Gastrocnemius medialis (tissue), 4 donors: ENCODE measurements at regions not wholly inside any gene's neighbourhood (a gene's known extent, or its start where the extent isn't known, plus 50 kb on each side); places are given as distances from the start of the nearest gene placed in this dataset.

Experiments used
- ATAC-seq, 2 donors: fragments of 150-250 bp; one replicate each; pipeline ENCODE4 v1.9.1; 2016
- DNase-seq, 2 donors: peaks; one replicate each; pipeline ENCODE4 v3.0.0-alpha.2; 2019
- H3K27ac ChIP-seq, 4 donors: fragments of 200-600 bp; sonication (generic); 1 replicate in 1 of 4; 2 replicates in 3 of 4; pipeline ENCODE4 v1.5.1; 2016 to 2018; ENCODE audit warnings: mild to moderate bottlenecking in 2 of 4, moderate library complexity in 1 of 4
- H3K27me3 ChIP-seq, 3 donors: fragments of 200-600 bp; sonication (generic) in 2 of 3; 1 replicate in 1 of 3; 2 replicates in 2 of 3; pipeline versions ENCODE4 v1.5.1 to v1.6.0; 2016 to 2019; ENCODE audit warnings: mild to moderate bottlenecking in 1 of 3, moderate library complexity in 1 of 3
- H3K36me3 ChIP-seq, 2 donors: fragments of 200-600 bp; sonication (generic) in 1 of 2; one replicate each; pipeline ENCODE4 v1.5.1; 2017 to 2018
- H3K4me1 ChIP-seq, 2 donors: fragments of 200-600 bp; sonication (generic) in 1 of 2; one replicate each; pipeline ENCODE4 v1.5.1; 2016 to 2017; ENCODE audit warnings: mild to moderate bottlenecking in 2 of 2
- H3K4me3 ChIP-seq, 4 donors: fragments of 200-600 bp; sonication (generic) in 3 of 4; 1 replicate in 1 of 4; 2 replicates in 3 of 4; pipeline ENCODE4 v1.5.1; 2016 to 2019; ENCODE audit warnings: mild to moderate bottlenecking in 2 of 4
- H3K9me3 ChIP-seq, 3 donors: fragments of 200-600 bp; sonication (generic) in 2 of 3; 1 replicate in 1 of 3; 2 replicates in 2 of 3; pipeline ENCODE4 v1.5.1; 2016 to 2019
- CTCF ChIP-seq, 5 experiments: fragments of 450-650 bp in 3 of 5; fragments of 200-600 bp in 2 of 5; sonication (generic) in 2 of 5; IDR thresholded peaks in 4 of 5; conservative IDR thresholded peaks in 1 of 5; 1 replicate in 4 of 5; 2 replicates in 1 of 5; pipeline ENCODE4 v1.5.1; 2016 to 2019; ENCODE audit warnings: antibody characterized with exemption in 5 of 5, mild to moderate bottlenecking in 3 of 5, moderate library complexity in 3 of 5
- POLR2A ChIP-seq, 2 donors: fragments of 450-650 bp; IDR thresholded peaks; one replicate each; pipeline ENCODE4 v1.6.1; 2017; ENCODE audit warnings: antibody characterized with exemption in 2 of 2, mild to moderate bottlenecking in 2 of 2, moderate library complexity in 2 of 2
- in situ Hi-C, 4 donors: fragments of 200-750 bp; cut with MboI; loops; one replicate each; pipeline versions ENCODE4 v1.15.0 to v1.8.0; 2017; ENCODE audit warnings: low sequenced_read_pairs in 4 of 4
- intact Hi-C: fragments of 100-400 bp; cut with DNase I; formaldehyde crosslinking; loops from one replicate; pipeline ENCODE4 v1.15.1; 2023; ENCODE audit warnings: low total_unique reads

DNA sequence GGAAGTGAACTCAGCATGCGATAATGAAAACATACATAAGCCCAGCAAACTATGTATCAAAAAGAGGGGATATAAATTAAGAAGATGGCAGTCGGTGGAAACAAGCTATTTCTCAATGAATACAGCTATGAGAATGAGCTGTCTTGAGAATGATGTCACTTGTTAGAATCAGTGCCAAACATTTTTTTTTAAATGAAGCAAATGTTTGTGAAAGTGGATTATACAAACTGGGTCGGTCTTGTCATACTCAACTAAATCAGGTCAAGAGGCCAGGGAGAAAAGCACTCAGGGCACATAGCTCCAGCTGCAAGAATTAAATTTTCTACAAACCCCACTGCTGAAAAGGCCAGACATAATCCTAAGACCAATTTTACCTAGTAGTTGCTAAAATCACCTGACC lies 1048.4 kb downstream of the SLITRK1 start:
- ATAC-seq (no peak), DNase-seq (no peak)
- in situ Hi-C loops (no loop called here), intact Hi-C loops (no loop called here)
- H3K36me3 ChIP-seq, result no peaks in the 10 kb centered on the region
- H3K4me1 ChIP-seq, result no peaks in the 10 kb centered on the region
- H3K9me3 ChIP-seq, result no peaks in the 10 kb centered on the region
- TF ChIP-seq CTCF (IDR thresholded peaks at IDR 0.05 in 4 of 5, conservative IDR thresholded peaks at IDR 0.05 in 1 of 5) (no peak), POLR2A (IDR thresholded peaks at IDR 0.05) (no peak)
- H3K27me3 ChIP-seq, result no peaks in the 10 kb centered on the region
- no peak overlapping the region for H3K4me3 ChIP-seq
- no peak overlapping the region for H3K27ac ChIP-seq

- intact Hi-C loops, result no loop called here
- TF ChIP-seq POLR2A (IDR thresholded peaks at IDR 0.05) (no peak), CTCF (IDR thresholded peaks at IDR 0.05 in 4 of 5, conservative IDR thresholded peaks at IDR 0.05 in 1 of 5) (no peak)
- in situ Hi-C loops, result no loop called here
- no peak for ATAC-seq
- no peak overlapping the region for H3K4me3 ChIP-seq
- H3K9me3 ChIP-seq, result no peaks in the 10 kb centered on the region
- H3K27ac ChIP-seq, result no peak overlapping the region
- no peaks in the 10 kb centered on the region for H3K27me3 ChIP-seq
- no peaks in the 10 kb centered on the region for H3K4me1 ChIP-seq
- H3K36me3 ChIP-seq, result no peaks in the 10 kb centered on the region
- DNase-seq, result no peak
Observed at GRCh38 chr13:82829040-82829439, 1053.2 kb downstream of the SLITRK1 start.

GRCh38 chr13:82827724-82828123 lies 1054.5 kb downstream of the SLITRK1 start:
- in situ Hi-C loops (no loop called here), intact Hi-C loops (no loop called here)
- TF ChIP-seq POLR2A (IDR thresholded peaks at IDR 0.05), result no peak
- TF ChIP-seq CTCF (IDR thresholded peaks at IDR 0.05 in 4 of 5, conservative IDR thresholded peaks at IDR 0.05 in 1 of 5), result no peak
- ATAC-seq, result no peak
- H3K36me3 ChIP-seq, result no peaks in the 10 kb centered on the region
- no peak for DNase-seq
- no peaks in the 10 kb centered on the region for H3K9me3 ChIP-seq
- H3K4me3 ChIP-seq, result no peak overlapping the region
- no peak overlapping the region for H3K27ac ChIP-seq
- no peaks in the 10 kb centered on the region for H3K27me3 ChIP-seq
- H3K4me1 ChIP-seq, result no peaks in the 10 kb centered on the region

DNA sequence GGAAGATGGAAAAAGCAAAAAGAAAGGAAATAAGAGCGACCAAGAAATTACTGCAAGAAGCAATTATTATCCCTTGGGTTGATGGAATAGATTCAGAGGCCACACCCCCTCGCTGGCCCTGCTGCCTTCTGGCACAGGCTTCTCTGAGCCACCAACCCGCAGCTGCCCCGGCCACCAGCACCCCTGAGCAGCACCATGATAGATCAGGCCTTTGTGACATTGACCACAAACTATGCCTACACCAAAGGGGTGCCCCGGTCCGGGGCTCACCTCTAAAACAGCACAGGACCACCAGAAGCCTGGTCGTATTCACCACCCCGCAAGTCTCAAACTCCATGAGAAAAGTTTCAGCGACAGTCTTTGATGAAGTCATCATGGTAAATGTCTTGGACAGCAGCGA lies 1059.3 kb downstream of the SLITRK1 start:
- intact Hi-C loops, result no loop called here
- no peaks in the 10 kb centered on the region for H3K27me3 ChIP-seq
- H3K9me3 ChIP-seq, result no peaks in the 10 kb centered on the region
- DNase-seq (no peak), ATAC-seq (no peak)
- no peaks in the 10 kb centered on the region for H3K36me3 ChIP-seq
- no peak overlapping the region for H3K4me3 ChIP-seq
- H3K4me1 ChIP-seq, result no peaks in the 10 kb centered on the region
- in situ Hi-C loops, result no loop called here
- H3K27ac ChIP-seq, result no peak overlapping the region
- TF ChIP-seq POLR2A (IDR thresholded peaks at IDR 0.05) (no peak), CTCF (IDR thresholded peaks at IDR 0.05 in 4 of 5, conservative IDR thresholded peaks at IDR 0.05 in 1 of 5) (no peak)

- no peak for ATAC-seq
- TF ChIP-seq CTCF (IDR thresholded peaks at IDR 0.05 in 4 of 5, conservative IDR thresholded peaks at IDR 0.05 in 1 of 5), result no peak
- no peak for TF ChIP-seq POLR2A (IDR thresholded peaks at IDR 0.05)
- intact Hi-C loops, result no loop called here
- no peaks in the 10 kb centered on the region for H3K36me3 ChIP-seq
- no peak overlapping the region for H3K4me3 ChIP-seq
- no peaks in the 10 kb centered on the region for H3K4me1 ChIP-seq
- no peak overlapping the region for H3K27ac ChIP-seq
- no peaks in the 10 kb centered on the region for H3K27me3 ChIP-seq
- no peak for DNase-seq
- H3K9me3 ChIP-seq, result no peaks in the 10 kb centered on the region
- in situ Hi-C loops, result no loop called here
Observed at GRCh38 chr13:82817133-82817532, 1065.1 kb downstream of the SLITRK1 start.
